ENCODE measurements at regions not wholly inside any gene's neighbourhood (a gene's known extent, or its start where the extent isn't known, plus 50 kb on each side); places are given as distances from the start of the nearest gene placed in this dataset.

DNA sequence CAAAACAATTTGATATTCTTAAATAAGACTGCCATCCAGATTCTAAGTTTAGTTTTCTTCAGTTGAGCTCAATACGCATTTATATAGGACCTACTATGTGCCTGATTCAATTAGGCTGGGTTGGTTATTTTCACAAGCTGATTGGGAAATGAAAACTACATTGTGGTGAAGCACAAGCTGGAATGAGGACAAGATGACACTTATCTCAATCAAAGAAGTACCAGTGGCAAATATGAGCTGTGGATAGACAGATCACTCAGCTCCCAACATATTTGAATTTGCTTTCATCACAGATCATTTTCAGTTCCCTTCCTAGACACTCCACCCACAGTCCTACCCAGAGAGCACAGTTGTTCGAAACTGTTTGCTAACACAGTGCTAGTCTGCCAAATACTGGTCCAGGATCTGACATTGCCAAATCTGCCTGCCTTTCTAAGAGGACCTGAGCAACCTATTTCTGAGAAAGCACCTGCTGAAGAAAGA, 74.7 kb downstream of the LLPH start:
- Mint-ChIP-seq H3K4me1 (peaks cover 13% of the 10 kb centered on the region), H3K4me3 (no peak overlapping the region), H3K36me3 (ENCODE audit: low read depth) (no peaks in the 10 kb centered on the region), H3K9me3 (no peaks in the 10 kb centered on the region), H3K27ac (peak overlapping the region in 1 of 3 experiments; percentile 19), H3K27me3 (ENCODE audit: low read depth) (no peaks in the 10 kb centered on the region)
- TF ChIP-seq, protein P1, sequence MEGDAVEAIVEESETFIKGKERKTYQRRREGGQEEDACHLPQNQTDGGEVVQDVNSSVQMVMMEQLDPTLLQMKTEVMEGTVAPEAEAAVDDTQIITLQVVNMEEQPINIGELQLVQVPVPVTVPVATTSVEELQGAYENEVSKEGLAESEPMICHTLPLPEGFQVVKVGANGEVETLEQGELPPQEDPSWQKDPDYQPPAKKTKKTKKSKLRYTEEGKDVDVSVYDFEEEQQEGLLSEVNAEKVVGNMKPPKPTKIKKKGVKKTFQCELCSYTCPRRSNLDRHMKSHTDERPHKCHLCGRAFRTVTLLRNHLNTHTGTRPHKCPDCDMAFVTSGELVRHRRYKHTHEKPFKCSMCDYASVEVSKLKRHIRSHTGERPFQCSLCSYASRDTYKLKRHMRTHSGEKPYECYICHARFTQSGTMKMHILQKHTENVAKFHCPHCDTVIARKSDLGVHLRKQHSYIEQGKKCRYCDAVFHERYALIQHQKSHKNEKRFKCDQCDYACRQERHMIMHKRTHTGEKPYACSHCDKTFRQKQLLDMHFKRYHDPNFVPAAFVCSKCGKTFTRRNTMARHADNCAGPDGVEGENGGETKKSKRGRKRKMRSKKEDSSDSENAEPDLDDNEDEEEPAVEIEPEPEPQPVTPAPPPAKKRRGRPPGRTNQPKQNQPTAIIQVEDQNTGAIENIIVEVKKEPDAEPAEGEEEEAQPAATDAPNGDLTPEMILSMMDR (IDR thresholded peaks at IDR 0.05; ENCODE audit: unreplicated experiment in 3 of 3): no peak

DNA sequence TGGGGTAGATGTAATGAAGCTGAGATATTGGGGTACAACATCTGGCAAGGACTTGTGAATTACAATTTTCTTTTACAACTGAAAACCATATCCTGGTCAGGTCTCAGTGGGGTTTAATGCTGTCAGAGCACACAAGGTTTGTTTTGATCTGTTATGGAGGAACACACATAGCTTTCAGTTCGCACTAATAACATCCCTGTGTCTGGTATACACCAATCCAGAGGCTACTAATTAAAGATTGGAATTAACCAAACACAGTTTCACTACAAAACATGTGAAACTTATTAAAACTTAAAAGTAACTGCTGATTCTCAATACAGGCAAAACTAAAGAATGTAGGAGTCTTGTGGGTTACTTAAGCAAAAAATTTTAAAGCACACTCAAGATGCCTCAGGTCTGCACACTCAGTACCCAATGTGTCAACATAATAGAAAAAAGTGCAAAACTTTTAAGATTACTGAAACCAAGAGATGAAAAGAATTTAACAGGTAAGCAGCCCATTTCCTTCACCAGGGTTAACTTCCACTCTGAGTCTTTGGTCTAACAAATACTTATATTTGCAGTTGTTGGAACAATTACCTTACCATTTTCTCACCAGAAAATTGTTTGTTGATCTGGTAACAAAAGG, 77.4 kb downstream of the LLPH start:
- H3K36me3 Mint-ChIP-seq (ENCODE audit: low read depth): no peaks in the 10 kb centered on the region
- no peak overlapping the region for H3K27ac Mint-ChIP-seq
- no peaks in the 10 kb centered on the region for H3K27me3 Mint-ChIP-seq (ENCODE audit: low read depth)
- no peaks in the 10 kb centered on the region for H3K9me3 Mint-ChIP-seq
- TF ChIP-seq, protein P1 (IDR thresholded peaks at IDR 0.05; ENCODE audit: unreplicated experiment in 3 of 3): no peak
- no peaks in the 10 kb centered on the region for H3K4me1 Mint-ChIP-seq
- H3K4me3 Mint-ChIP-seq: no peak overlapping the region

DNA sequence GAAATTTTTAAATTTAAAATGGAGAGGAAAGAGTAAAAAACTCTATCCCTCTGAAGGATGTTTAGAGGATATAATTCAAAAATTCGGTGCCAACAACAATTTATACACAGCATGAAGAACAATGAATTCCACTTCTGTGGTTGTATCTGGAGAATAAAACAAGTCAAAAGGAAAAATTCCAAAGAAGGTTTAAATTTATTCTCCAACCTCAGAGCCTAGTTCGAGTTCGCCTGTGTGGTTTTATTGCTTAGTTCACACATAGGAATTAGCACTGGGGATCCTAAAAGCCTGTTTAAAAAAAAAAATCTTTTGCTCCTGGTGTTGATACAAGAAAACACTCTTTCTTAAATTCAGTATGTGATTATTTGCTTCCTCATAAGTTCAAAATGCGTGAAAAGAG, 79.2 kb downstream of the LLPH start:
- H3K36me3 Mint-ChIP-seq (ENCODE audit: low read depth): no peaks in the 10 kb centered on the region
- no peaks in the 10 kb centered on the region for H3K9me3 Mint-ChIP-seq
- peaks cover 6% of the 10 kb centered on the region for H3K4me1 Mint-ChIP-seq
- H3K4me3 Mint-ChIP-seq: no peak overlapping the region
- TF ChIP-seq, protein P1 (IDR thresholded peaks at IDR 0.05; ENCODE audit: unreplicated experiment in 3 of 3): no peak
- no peaks in the 10 kb centered on the region for H3K27me3 Mint-ChIP-seq (ENCODE audit: low read depth)
- H3K27ac Mint-ChIP-seq: no peak overlapping the region

DNA sequence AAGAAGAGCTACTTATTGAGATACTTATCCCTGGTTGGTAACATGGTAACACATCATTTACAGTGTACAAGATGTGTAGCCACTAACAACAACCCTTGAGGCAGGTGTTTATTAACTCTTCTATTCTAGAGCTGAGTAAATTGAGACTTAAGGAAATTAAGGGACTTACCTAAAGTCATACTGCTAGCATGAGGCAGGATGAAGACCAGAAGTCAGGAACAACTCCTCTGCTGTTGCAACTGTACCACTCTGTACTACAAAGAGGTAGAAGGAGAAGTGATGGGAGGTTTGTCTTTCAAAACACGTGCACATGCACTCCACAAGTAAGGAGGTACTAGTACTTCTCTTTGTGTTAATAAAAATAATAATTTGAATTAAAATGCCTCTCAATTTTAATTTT, 79.9 kb downstream of the LLPH start:
- Mint-ChIP-seq H3K27ac (no peak overlapping the region), H3K9me3 (no peaks in the 10 kb centered on the region), H3K4me1 (peaks cover 12% of the 10 kb centered on the region), H3K36me3 (ENCODE audit: low read depth) (no peaks in the 10 kb centered on the region), H3K27me3 (ENCODE audit: low read depth) (no peaks in the 10 kb centered on the region), H3K4me3 (no peak overlapping the region)
- TF ChIP-seq, protein P1 (IDR thresholded peaks at IDR 0.05; ENCODE audit: unreplicated experiment in 3 of 3): no peak

DNA sequence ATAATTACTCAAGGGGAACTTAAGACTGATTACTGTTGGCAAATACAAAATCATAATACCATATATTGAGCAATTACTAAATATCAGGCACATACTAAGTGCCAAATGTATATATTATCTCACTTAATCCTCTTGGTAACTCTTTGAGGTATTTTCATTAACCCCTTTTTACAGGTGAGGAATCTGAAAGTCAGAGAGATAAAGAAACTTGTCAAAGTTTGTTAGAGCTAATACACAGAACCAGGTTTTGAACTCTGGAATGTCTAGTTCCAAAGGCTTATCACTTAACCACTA, 80.3 kb downstream of the LLPH start:
- Mint-ChIP-seq H3K27ac (no peak overlapping the region), H3K9me3 (no peaks in the 10 kb centered on the region), H3K36me3 (ENCODE audit: low read depth) (no peaks in the 10 kb centered on the region), H3K4me3 (no peak overlapping the region), H3K4me1 (peaks cover 12% of the 10 kb centered on the region), H3K27me3 (ENCODE audit: low read depth) (no peaks in the 10 kb centered on the region)
- TF ChIP-seq, protein P1 (IDR thresholded peaks at IDR 0.05; ENCODE audit: unreplicated experiment in 3 of 3): no peak

DNA sequence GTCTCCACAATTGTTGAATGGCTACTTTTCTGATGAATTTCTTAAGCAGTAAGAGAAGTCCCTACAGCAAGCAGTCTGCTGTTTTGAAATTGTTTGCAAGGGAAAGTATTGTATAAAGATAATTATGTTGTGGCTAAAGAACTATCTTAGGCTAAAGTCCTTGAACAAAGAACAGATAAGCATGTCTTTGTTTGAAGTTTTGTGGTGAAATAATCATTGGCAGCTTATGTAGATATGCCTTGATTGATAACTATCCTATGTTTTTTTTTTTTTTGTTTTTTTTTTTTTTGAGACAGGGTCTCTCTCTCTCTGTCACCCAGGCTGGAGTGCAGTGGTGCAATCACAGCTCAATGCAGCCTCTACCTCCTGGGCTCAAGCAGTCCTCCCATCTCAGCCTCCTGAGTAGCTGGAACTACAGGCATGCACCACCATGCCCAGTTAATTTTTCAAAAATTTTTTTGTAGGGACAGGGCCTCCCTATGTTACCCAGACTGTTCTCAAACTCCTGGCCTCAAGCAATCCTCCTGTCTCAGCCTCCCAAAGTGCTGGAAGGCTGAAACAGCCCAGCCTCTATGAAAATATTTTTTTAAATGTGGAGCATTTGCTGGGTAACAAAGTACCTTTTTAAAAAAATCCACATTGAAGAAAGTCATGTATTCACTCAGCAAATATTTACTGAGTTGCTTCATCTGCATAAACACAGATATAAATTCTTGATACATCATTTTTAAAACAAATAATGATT, 80.8 kb downstream of the LLPH start:
- Mint-ChIP-seq H3K27ac (no peak overlapping the region), H3K9me3 (no peaks in the 10 kb centered on the region), H3K4me3 (no peak overlapping the region), H3K4me1 (peaks cover 15% of the 10 kb centered on the region), H3K27me3 (ENCODE audit: low read depth) (no peaks in the 10 kb centered on the region), H3K36me3 (ENCODE audit: low read depth) (no peaks in the 10 kb centered on the region)
- TF ChIP-seq, protein P1 (IDR thresholded peaks at IDR 0.05; ENCODE audit: unreplicated experiment in 3 of 3): no peak

All from nephron (organoid).